ENCODE measurements at regions not wholly inside any gene's neighbourhood (a gene's known extent, or its start where the extent isn't known, plus 50 kb on each side); places are given as distances from the start of the nearest gene placed in this dataset.

DNA sequence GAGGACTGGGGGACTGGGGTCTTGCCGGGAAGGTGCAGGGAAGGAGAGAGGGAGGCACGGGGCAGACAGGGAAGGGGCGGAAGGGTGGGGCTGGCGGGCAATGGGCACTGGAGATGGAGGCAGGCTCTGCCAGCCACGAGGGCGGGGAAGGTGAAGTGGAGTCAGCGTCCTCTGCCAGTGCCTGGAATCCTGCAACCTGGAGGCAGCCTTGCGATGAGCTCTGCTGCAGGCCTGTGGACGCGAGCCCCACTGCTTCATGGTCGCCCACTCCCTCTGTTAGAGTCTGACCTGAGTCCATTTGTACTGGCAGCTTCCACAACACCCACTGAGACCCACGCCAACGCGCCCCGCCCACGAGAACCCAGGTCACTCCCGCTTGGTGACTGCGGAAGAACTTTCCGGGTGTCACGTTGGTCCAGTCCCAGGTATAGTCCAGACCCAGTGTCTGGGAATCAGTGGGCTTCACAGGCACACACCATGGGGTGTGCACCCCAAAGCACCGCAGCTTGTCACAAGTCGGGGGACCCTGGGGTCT is 106.4 kb upstream of the PPP1R26 start:
- H3K4me1 ChIP-seq = no peaks in the 10 kb centered on the region; the same call in 2 of the 3 replicates
- FAIRE-seq = no peak
- H3K4me3 ChIP-seq = no peak overlapping the region
- no peaks in the 10 kb centered on the region for H3K9me3 ChIP-seq
- POLR2A ChIA-PET = no interaction called here
- DNase-seq (ENCODE audit: low read depth in 1 of 2, low spot score in 1 of 2) = no peak
- 50% methylated on average over 19 of the region's 22 CpGs for WGBS (ENCODE audit: missing lambda C conversion rate)
- no peak overlapping the region for H3K4me2 ChIP-seq
- no peak for TF ChIP-seq HOXB13 (CRISPR knock-in tag; IDR thresholded peaks at IDR 0.05; ENCODE audit: low read depth)
- no peak for TF ChIP-seq JUN (IDR thresholded peaks at IDR 0.05)
- no peak for TF ChIP-seq MAFK (IDR thresholded peaks at IDR 0.05; ENCODE audit: partially characterized antibody)
- TF ChIP-seq RFX5 (IDR thresholded peaks at IDR 0.05) = no peak
- TF ChIP-seq ZSCAN20 (CRISPR knock-in tag; IDR thresholded peaks at IDR 0.05) = no peak
- TF ChIP-seq ESRRA (IDR thresholded peaks at IDR 0.05; ENCODE audit: borderline replicate concordance, low read length) = no peak
- TF ChIP-seq FOXS1 (CRISPR knock-in tag; IDR thresholded peaks at IDR 0.05) = no peak
- no peak for TF ChIP-seq FOSL2 (IDR thresholded peaks at IDR 0.05)
- TF ChIP-seq FOSL2 (CRISPR knock-in tag; IDR thresholded peaks at IDR 0.05) = no peak
- TF ChIP-seq MAZ (IDR thresholded peaks at IDR 0.05; ENCODE audit: borderline replicate concordance, low read depth, low read length) = no peak
- TF ChIP-seq, protein P1, sequence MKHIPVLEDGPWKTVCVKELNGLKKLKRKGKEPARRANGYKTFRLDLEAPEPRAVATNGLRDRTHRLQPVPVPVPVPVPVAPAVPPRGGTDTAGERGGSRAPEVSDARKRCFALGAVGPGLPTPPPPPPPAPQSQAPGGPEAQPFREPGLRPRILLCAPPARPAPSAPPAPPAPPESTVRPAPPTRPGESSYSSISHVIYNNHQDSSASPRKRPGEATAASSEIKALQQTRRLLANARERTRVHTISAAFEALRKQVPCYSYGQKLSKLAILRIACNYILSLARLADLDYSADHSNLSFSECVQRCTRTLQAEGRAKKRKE (CRISPR knock-in tag; IDR thresholded peaks at IDR 0.05; ENCODE audit: low read depth) = no peak
- TF ChIP-seq, protein P2, sequence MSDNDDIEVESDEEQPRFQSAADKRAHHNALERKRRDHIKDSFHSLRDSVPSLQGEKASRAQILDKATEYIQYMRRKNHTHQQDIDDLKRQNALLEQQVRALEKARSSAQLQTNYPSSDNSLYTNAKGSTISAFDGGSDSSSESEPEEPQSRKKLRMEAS (IDR thresholded peaks at IDR 0.05) = no peak
- TF ChIP-seq FOSB (CRISPR knock-in tag; IDR thresholded peaks at IDR 0.05) = no peak
- no peak for TF ChIP-seq GATA3 (IDR thresholded peaks at IDR 0.05; ENCODE audit: borderline replicate concordance)
- TF ChIP-seq, protein P3, sequence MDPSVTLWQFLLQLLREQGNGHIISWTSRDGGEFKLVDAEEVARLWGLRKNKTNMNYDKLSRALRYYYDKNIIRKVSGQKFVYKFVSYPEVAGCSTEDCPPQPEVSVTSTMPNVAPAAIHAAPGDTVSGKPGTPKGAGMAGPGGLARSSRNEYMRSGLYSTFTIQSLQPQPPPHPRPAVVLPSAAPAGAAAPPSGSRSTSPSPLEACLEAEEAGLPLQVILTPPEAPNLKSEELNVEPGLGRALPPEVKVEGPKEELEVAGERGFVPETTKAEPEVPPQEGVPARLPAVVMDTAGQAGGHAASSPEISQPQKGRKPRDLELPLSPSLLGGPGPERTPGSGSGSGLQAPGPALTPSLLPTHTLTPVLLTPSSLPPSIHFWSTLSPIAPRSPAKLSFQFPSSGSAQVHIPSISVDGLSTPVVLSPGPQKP (IDR thresholded peaks at IDR 0.05; ENCODE audit: low read depth, low read length) = no peak
- TF ChIP-seq, protein P4, sequence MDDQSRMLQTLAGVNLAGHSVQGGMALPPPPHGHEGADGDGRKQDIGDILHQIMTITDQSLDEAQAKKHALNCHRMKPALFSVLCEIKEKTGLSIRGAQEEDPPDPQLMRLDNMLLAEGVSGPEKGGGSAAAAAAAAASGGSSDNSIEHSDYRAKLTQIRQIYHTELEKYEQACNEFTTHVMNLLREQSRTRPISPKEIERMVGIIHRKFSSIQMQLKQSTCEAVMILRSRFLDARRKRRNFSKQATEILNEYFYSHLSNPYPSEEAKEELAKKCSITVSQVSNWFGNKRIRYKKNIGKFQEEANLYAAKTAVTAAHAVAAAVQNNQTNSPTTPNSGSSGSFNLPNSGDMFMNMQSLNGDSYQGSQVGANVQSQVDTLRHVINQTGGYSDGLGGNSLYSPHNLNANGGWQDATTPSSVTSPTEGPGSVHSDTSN (IDR thresholded peaks at IDR 0.05) = no peak
- TF ChIP-seq HEYL (CRISPR knock-in tag; IDR thresholded peaks at IDR 0.05) = no peak
- CTCF ChIA-PET = no interaction called here
- no peak overlapping the region for H3K27ac ChIP-seq
- no peak for ATAC-seq

DNA sequence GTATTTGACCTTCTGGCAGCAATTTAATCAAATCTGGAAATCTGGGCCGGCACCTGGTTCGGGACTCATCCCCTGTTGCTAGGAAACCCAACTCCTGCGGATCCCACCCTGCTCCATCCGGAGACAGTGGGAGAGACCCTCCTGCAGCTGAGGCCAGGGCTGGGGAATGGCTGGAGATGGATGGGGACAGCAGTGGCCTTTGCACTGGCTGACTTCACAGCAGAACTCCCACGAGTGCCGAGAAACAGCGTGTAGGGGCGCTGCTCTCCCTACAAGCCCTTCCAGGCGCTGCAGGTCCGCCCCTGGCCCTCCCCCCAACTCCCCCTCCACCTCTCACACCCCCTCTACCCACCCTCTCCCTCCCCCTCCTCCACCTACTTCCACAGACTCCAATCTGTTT is 105.8 kb upstream of the PPP1R26 start:
- DNase-seq (ENCODE audit: low read depth in 1 of 2, low spot score in 1 of 2) (no peak), ATAC-seq (no peak), FAIRE-seq (no peak)
- Histone ChIP-seq H3K4me3 (no peak overlapping the region), H3K4me2 (no peak overlapping the region), H3K4me1 (no peaks in the 10 kb centered on the region; the same call in 2 of the 3 replicates), H3K9me3 (no peaks in the 10 kb centered on the region), H3K27ac (no peak overlapping the region)
- POLR2A ChIA-PET = no interaction called here
- TF ChIP-seq EHF (CRISPR knock-in tag; IDR thresholded peaks at IDR 0.05) (no peak), MYC (IDR thresholded peaks at IDR 0.05; ENCODE audit: borderline replicate concordance, low read length) (no peak), GATA3 (IDR thresholded peaks at IDR 0.05; ENCODE audit: borderline replicate concordance) (no peak), RARB (CRISPR knock-in tag; IDR thresholded peaks at IDR 0.05) (no peak), RNF2 (IDR thresholded peaks at IDR 0.05; ENCODE audit: borderline replicate concordance, low read depth) (no peak), RAD21 (conservative IDR thresholded peaks at IDR 0.05 in 1 of 2, IDR thresholded peaks at IDR 0.05 in 1 of 2) (no peak), ESRRA (IDR thresholded peaks at IDR 0.05; ENCODE audit: borderline replicate concordance, low read length) (no peak), SMC3 (IDR thresholded peaks at IDR 0.05) (no peak)
- TF ChIP-seq, protein P5, sequence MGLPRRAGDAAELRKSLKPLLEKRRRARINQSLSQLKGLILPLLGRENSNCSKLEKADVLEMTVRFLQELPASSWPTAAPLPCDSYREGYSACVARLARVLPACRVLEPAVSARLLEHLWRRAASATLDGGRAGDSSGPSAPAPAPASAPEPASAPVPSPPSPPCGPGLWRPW (IDR thresholded peaks at IDR 0.05) = no peak
- TF ChIP-seq, protein P6, sequence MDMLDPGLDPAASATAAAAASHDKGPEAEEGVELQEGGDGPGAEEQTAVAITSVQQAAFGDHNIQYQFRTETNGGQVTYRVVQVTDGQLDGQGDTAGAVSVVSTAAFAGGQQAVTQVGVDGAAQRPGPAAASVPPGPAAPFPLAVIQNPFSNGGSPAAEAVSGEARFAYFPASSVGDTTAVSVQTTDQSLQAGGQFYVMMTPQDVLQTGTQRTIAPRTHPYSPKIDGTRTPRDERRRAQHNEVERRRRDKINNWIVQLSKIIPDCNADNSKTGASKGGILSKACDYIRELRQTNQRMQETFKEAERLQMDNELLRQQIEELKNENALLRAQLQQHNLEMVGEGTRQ (IDR thresholded peaks at IDR 0.05) = no peak
- TF ChIP-seq, protein P7, sequence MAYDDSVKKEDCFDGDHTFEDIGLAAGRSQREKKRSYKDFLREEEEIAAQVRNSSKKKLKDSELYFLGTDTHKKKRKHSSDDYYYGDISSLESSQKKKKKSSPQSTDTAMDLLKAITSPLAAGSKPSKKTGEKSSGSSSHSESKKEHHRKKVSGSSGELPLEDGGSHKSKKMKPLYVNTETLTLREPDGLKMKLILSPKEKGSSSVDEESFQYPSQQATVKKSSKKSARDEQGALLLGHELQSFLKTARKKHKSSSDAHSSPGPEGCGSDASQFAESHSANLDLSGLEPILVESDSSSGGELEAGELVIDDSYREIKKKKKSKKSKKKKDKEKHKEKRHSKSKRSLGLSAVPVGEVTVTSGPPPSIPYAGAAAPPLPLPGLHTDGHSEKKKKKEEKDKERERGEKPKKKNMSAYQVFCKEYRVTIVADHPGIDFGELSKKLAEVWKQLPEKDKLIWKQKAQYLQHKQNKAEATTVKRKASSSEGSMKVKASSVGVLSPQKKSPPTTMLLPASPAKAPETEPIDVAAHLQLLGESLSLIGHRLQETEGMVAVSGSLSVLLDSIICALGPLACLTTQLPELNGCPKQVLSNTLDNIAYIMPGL (CRISPR knock-in tag; IDR thresholded peaks at IDR 0.05; ENCODE audit: borderline replicate concordance) = no peak
- TF ChIP-seq, protein P2 (IDR thresholded peaks at IDR 0.05) = no peak
- 22% methylated on average over 9 of the region's 10 CpGs for WGBS (ENCODE audit: missing lambda C conversion rate)
- CTCF ChIA-PET = no interaction called here

Measured in A549 (cell line).